ENCODE measurements at regions not wholly inside any gene's neighbourhood (a gene's known extent, or its start where the extent isn't known, plus 50 kb on each side); places are given as distances from the start of the nearest gene placed in this dataset.

DNA sequence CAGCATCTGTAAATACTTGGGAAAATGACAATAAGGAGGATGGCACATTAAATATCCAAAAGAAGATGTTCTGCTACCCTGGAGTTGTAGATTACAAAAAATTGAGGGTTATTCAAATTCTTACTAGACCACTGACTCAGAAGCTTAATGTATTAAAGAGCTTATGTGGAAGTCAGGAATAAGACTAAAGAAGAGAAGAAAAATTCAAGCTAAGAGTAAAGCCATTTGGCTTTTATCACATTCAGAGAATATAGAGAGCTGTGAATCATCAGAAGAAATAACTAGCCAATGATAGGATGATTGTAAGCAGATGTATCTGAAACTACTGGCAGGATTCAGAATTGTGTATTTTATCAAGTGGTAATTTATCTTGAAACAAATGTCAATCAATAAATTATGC, 237.0 kb downstream of the TBX15 start:
- DNase-seq (ENCODE audit: low read depth) (no peak), FAIRE-seq (no peak)
- H4K20me1 ChIP-seq (ENCODE audit: insufficient read depth, low read length) = no peaks in the 10 kb centered on the region
- Mint-ChIP-seq H3K36me3 (ENCODE audit: low read depth, unreplicated experiment) (no peaks in the 10 kb centered on the region), H3K4me1 (ENCODE audit: low read depth, unreplicated experiment) (no peaks in the 10 kb centered on the region), H3K9me3 (ENCODE audit: unreplicated experiment) (no peaks in the 10 kb centered on the region), H3K27me3 (ENCODE audit: low read depth, unreplicated experiment) (peaks cover 7% of the 10 kb centered on the region), H3K4me3 (ENCODE audit: unreplicated experiment) (no peak overlapping the region), H3K27ac (ENCODE audit: unreplicated experiment) (no peak overlapping the region)
- H2AFZ ChIP-seq (ENCODE audit: low read depth, low read length) = no peak overlapping the region
- no peaks in the 10 kb centered on the region for H3K4me1 ChIP-seq (ENCODE audit: insufficient read depth, low read length)
- H3K79me2 ChIP-seq (ENCODE audit: insufficient read depth, low read length) = no peaks in the 10 kb centered on the region
- no peaks in the 10 kb centered on the region for H3K36me3 ChIP-seq (ENCODE audit: insufficient read depth, low read length)
- no peak overlapping the region for H3K4me2 ChIP-seq (ENCODE audit: low read length)
- no peaks in the 10 kb centered on the region for H3K27me3 ChIP-seq (ENCODE audit: insufficient read depth, low read length)
- TF ChIP-seq EZH2 (IDR thresholded peaks at IDR 0.05; ENCODE audit: insufficient read depth, low read length) (no peak), CTCF (IDR thresholded peaks at IDR 0.05; ENCODE audit: insufficient read depth, low read depth, low read length) (no peak)
- H3K4me3 ChIP-seq (ENCODE audit: insufficient read depth, low read depth, low read length) = no peak overlapping the region
- H3K9ac ChIP-seq (ENCODE audit: low read length) = no peak overlapping the region
- H3K27ac ChIP-seq (ENCODE audit: low read depth, low read length) = no peak overlapping the region
- no peaks in the 10 kb centered on the region for H3K9me3 ChIP-seq (ENCODE audit: insufficient read depth, low read depth, low read length)

- H3K4me3 ChIP-seq (ENCODE audit: insufficient read depth, low read depth, low read length) = no peak overlapping the region
- TF ChIP-seq CTCF (IDR thresholded peaks at IDR 0.05; ENCODE audit: insufficient read depth, low read depth, low read length) (no peak), EZH2 (IDR thresholded peaks at IDR 0.05; ENCODE audit: insufficient read depth, low read length) (no peak)
- H3K27ac Mint-ChIP-seq (ENCODE audit: unreplicated experiment) = no peak overlapping the region
- H3K4me2 ChIP-seq (ENCODE audit: low read length) = no peak overlapping the region
- no peaks in the 10 kb centered on the region for H3K27me3 ChIP-seq (ENCODE audit: insufficient read depth, low read length)
- H3K79me2 ChIP-seq (ENCODE audit: insufficient read depth, low read length) = no peaks in the 10 kb centered on the region
- no peaks in the 10 kb centered on the region for H4K20me1 ChIP-seq (ENCODE audit: insufficient read depth, low read length)
- H3K4me1 ChIP-seq (ENCODE audit: insufficient read depth, low read length) = no peaks in the 10 kb centered on the region
- FAIRE-seq = no peak
- no peaks in the 10 kb centered on the region for H3K9me3 Mint-ChIP-seq (ENCODE audit: unreplicated experiment)
- no peak for DNase-seq (ENCODE audit: low read depth)
- H3K9ac ChIP-seq (ENCODE audit: low read length) = no peak overlapping the region
- no peaks in the 10 kb centered on the region for H3K4me1 Mint-ChIP-seq (ENCODE audit: low read depth, unreplicated experiment)
- no peaks in the 10 kb centered on the region for H3K9me3 ChIP-seq (ENCODE audit: insufficient read depth, low read depth, low read length)
- no peaks in the 10 kb centered on the region for H3K27me3 Mint-ChIP-seq (ENCODE audit: low read depth, unreplicated experiment)
- H3K36me3 Mint-ChIP-seq (ENCODE audit: low read depth, unreplicated experiment) = no peaks in the 10 kb centered on the region
- no peak overlapping the region for H2AFZ ChIP-seq (ENCODE audit: low read depth, low read length)
- no peaks in the 10 kb centered on the region for H3K36me3 ChIP-seq (ENCODE audit: insufficient read depth, low read length)
- H3K27ac ChIP-seq (ENCODE audit: low read depth, low read length) = no peak overlapping the region
- H3K4me3 Mint-ChIP-seq (ENCODE audit: unreplicated experiment) = no peak overlapping the region
These were observed 243.7 kb downstream of the TBX15 start for GRCh38 chr1:118744420-118744819.

GRCh38 chr1:118739501-118739900, 248.6 kb downstream of the TBX15 start:
- FAIRE-seq (no peak), DNase-seq (ENCODE audit: low read depth) (no peak)
- no peak overlapping the region for H3K4me2 ChIP-seq (ENCODE audit: low read length)
- no peaks in the 10 kb centered on the region for H3K9me3 ChIP-seq (ENCODE audit: insufficient read depth, low read depth, low read length)
- no peaks in the 10 kb centered on the region for H3K79me2 ChIP-seq (ENCODE audit: insufficient read depth, low read length)
- Mint-ChIP-seq H3K9me3 (ENCODE audit: unreplicated experiment) (no peaks in the 10 kb centered on the region), H3K27me3 (ENCODE audit: low read depth, unreplicated experiment) (no peaks in the 10 kb centered on the region), H3K27ac (ENCODE audit: unreplicated experiment) (no peak overlapping the region), H3K4me3 (ENCODE audit: unreplicated experiment) (no peak overlapping the region), H3K4me1 (ENCODE audit: low read depth, unreplicated experiment) (no peaks in the 10 kb centered on the region), H3K36me3 (ENCODE audit: low read depth, unreplicated experiment) (no peaks in the 10 kb centered on the region)
- no peak overlapping the region for H3K9ac ChIP-seq (ENCODE audit: low read length)
- no peaks in the 10 kb centered on the region for H3K27me3 ChIP-seq (ENCODE audit: insufficient read depth, low read length)
- TF ChIP-seq EZH2 (IDR thresholded peaks at IDR 0.05; ENCODE audit: insufficient read depth, low read length) (no peak), CTCF (IDR thresholded peaks at IDR 0.05; ENCODE audit: insufficient read depth, low read depth, low read length) (no peak)
- H4K20me1 ChIP-seq (ENCODE audit: insufficient read depth, low read length) = no peaks in the 10 kb centered on the region
- no peaks in the 10 kb centered on the region for H3K36me3 ChIP-seq (ENCODE audit: insufficient read depth, low read length)
- H3K27ac ChIP-seq (ENCODE audit: low read depth, low read length) = no peak overlapping the region
- no peak overlapping the region for H3K4me3 ChIP-seq (ENCODE audit: insufficient read depth, low read depth, low read length)
- no peak overlapping the region for H2AFZ ChIP-seq (ENCODE audit: low read depth, low read length)
- H3K4me1 ChIP-seq (ENCODE audit: insufficient read depth, low read length) = no peaks in the 10 kb centered on the region

Data from astrocyte (in vitro differentiated cells and primary cell).